GM12872 (cell line): ENCODE measurements at regions not wholly inside any gene's neighbourhood (a gene's known extent, or its start where the extent isn't known, plus 50 kb on each side); places are given as distances from the start of the nearest gene placed in this dataset.

Experiments used
- TF ChIP-seq, protein P1 (sequence below): IDR thresholded peaks from 3 replicates; pipeline ENCODE4 v1.5.1; 2011; ENCODE audit warnings: low read depth, mild to moderate bottlenecking, low read length, moderate library complexity; ENCODE audit not compliant: insufficient read depth

GRCh38 chr6:170177772-170178560 is 112.9 kb downstream of the DLL1 start:
- TF ChIP-seq, protein P1, sequence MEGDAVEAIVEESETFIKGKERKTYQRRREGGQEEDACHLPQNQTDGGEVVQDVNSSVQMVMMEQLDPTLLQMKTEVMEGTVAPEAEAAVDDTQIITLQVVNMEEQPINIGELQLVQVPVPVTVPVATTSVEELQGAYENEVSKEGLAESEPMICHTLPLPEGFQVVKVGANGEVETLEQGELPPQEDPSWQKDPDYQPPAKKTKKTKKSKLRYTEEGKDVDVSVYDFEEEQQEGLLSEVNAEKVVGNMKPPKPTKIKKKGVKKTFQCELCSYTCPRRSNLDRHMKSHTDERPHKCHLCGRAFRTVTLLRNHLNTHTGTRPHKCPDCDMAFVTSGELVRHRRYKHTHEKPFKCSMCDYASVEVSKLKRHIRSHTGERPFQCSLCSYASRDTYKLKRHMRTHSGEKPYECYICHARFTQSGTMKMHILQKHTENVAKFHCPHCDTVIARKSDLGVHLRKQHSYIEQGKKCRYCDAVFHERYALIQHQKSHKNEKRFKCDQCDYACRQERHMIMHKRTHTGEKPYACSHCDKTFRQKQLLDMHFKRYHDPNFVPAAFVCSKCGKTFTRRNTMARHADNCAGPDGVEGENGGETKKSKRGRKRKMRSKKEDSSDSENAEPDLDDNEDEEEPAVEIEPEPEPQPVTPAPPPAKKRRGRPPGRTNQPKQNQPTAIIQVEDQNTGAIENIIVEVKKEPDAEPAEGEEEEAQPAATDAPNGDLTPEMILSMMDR: no peak

DNA sequence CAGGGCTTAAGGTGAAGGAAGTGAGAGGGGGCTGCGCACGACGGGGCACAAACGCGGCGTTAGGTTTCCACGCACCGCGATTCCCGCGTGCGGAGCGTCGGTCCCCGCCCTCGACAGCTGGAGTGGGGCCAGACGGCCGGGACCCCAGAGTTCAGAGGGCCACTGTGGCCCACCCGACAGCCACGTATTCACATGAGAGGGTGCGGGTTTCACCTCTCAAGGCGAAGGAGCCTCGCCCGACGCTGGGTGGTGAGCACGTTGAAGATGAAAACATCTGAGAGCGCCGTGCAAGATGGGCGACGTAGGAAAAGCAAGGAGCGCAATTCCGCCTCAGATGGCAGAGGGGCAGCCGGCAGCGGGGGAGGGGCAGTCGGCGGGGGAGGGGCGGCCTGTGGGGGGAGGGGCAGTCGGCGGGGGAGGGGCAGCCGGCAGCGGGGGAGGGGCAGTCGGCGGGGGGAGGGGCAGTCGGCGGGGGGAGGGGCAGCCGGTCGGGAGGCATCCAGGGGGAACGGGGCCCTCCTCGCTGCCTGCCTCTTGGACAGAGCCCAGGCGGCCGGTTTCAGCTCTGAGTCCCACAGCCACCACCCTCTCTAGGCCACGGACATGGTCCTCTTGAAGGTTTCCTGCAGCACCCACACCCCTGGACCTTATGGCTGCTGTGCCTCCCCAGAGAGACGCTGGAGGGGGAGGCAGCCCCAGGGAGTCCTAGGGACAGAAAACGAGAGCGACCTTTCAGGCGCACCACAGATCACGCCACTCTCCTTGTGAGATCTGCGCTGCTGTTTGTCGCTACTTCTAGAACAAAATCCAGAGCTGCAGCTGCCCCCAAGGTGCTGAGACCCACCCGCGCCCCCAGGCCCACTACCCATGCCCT is 113.7 kb downstream of the DLL1 start:
- TF ChIP-seq, protein P1: no peak

- TF ChIP-seq, protein P1: no peak
Observed at GRCh38 chr6:170176136-170176897, 114.6 kb downstream of the DLL1 start.

DNA sequence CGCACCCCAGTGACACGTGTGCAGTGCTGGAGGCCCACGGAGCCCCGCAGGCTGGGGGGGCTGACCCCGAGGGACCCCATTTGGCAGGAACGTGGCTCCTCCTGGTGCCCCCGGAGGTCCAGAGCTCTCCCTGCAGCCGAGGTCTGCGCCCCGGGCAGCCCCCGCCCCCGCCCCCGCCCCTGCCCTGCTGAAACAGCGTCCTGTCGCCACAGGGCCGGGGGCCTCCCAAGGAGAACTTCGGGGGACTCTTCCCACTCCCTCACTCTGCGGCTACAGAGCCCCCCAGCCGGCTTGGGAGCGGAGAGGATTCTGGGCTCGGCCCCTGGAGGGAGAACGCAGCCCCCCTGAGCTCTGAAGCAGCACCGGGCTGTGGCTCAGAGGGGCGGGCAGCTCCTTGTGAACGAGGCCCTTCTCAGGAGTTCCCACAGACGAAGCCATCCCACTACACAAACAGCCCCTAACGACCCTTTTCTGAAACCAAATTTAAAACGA is 115.2 kb downstream of the DLL1 start:
- TF ChIP-seq, protein P1: no peak

DNA sequence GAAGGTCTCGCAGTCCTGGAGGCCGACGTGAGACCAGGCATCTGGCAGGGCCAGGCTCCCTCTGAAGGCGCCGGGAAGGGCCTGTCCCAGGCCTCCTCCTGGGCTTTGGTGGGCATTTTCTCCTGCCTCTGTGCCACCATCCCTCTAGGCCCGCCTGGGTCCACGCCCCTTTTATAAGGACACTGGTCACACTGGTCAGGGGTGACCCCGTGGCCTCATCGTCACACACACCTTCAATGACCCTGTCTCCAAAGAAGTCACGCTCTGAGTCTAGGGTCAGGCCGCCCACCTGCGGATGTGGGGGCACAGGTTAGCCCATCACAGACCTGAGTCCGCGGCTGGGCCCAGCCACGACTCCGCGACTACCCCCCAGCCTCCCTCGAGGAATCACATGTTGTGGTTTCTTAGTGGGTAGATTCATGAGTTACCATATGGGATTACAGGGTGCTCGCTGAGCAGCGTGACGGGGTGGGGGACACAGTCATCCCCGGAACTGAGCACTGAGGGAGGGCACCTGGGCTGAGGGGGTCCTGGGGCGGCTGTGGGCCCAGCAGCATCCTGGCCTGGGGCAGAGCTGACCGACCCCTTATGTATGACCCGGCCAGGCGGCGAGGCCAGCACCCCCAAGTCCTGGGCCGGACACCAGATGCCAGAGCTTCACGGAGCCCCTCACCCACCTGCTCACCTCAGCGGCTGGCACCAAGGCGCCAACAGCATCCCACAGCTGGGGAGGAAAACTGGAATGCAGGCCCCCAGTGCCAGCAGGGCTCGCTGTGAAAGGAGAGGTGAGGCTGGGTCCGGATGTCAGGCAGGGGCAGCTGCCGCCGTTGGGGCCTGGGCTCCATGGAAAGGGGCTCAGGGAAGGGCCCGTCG is 115.9 kb downstream of the DLL1 start:
- TF ChIP-seq, protein P1: no peak

GRCh38 chr6:170174124-170174770 is 116.6 kb downstream of the DLL1 start:
- TF ChIP-seq, protein P1: no peak
